ENCODE measurements at regions not wholly inside any gene's neighbourhood (a gene's known extent, or its start where the extent isn't known, plus 50 kb on each side); places are given as distances from the start of the nearest gene placed in this dataset.
"Not testable (repeated sequence)": the region's sequence is repeated elsewhere in the genome, so short reads cannot be mapped to it uniquely, and the experiment has no call there.

DNA sequence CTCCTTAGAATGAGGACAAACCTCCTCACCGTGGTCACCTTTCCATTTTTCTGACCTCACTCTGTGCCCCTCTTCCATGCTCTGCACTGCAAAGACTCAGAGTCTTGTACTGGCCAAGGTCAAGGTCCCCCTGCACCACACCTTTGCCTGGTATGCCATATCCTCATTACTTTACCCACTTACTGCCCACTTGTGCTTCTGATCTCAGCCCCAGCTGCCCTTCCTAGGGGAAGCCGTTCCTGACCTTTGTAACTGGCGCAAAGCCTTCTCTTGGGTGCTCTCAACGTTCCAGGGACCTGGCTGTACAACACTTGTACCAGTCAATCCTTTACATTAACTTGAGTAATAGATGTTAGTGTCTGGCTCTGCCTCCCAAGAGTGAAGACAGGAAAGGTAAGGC is 256.0 kb downstream of the SV2B start:
- Histone ChIP-seq H3K9ac (ENCODE audit: low read depth in 1 of 3, low read length in 3 of 3) (no peak overlapping the region), H3K4me3 (ENCODE audit: low read length in 3 of 3) (no peak overlapping the region), H3K4me1 (ENCODE audit: control insufficient read depth in 3 of 3, insufficient read depth in 3 of 3, low read length in 3 of 3) (no peaks in the 10 kb centered on the region), H3K27me3 (ENCODE audit: control insufficient read depth in 3 of 3, insufficient read depth in 3 of 3, low read length in 3 of 3) (peaks cover 0 to 2% (median 0%) of the 10 kb centered on the region in 3 donors), H3K36me3 (ENCODE audit: control insufficient read depth in 3 of 3, insufficient read depth in 3 of 3, low read length in 3 of 3) (no peaks in the 10 kb centered on the region), H3K9me3 (ENCODE audit: control insufficient read depth in 3 of 3, low read length in 3 of 3) (no peaks in the 10 kb centered on the region), H3K27ac (ENCODE audit: low read depth, low read length) (no peak overlapping the region)

DNA sequence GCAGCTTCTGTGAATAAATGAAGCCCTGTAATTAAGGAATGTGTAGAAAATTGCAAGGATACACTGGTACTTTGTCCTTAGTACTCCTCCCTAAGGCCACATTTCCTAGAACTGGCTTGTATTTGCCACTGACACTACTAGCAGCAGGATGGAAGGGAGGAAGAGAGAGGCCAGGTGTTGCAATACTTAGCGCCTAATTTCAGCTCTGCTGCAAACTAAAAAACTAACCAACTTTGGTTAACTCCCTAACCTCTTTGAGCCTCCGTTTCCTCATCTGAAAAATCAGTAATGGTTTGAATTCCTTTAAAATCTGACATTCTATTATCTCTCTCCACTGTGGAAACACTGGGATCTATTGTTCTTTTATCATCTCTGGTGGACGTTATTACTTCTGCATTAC is 257.0 kb downstream of the SV2B start:
- H3K9me3 ChIP-seq (ENCODE audit: control insufficient read depth in 3 of 3, low read length in 3 of 3) = no peaks in the 10 kb centered on the region
- H3K27me3 ChIP-seq (ENCODE audit: control insufficient read depth in 3 of 3, insufficient read depth in 3 of 3, low read length in 3 of 3) = peaks cover 0 to 2% (median 0%) of the 10 kb centered on the region in 3 donors
- no peak overlapping the region for H3K27ac ChIP-seq (ENCODE audit: low read depth, low read length)
- H3K9ac ChIP-seq (ENCODE audit: low read depth in 1 of 3, low read length in 3 of 3) = no peak overlapping the region
- no peaks in the 10 kb centered on the region for H3K36me3 ChIP-seq (ENCODE audit: control insufficient read depth in 3 of 3, insufficient read depth in 3 of 3, low read length in 3 of 3)
- no peak overlapping the region for H3K4me3 ChIP-seq (ENCODE audit: low read length in 3 of 3)
- no peaks in the 10 kb centered on the region for H3K4me1 ChIP-seq (ENCODE audit: control insufficient read depth in 3 of 3, insufficient read depth in 3 of 3, low read length in 3 of 3)

DNA sequence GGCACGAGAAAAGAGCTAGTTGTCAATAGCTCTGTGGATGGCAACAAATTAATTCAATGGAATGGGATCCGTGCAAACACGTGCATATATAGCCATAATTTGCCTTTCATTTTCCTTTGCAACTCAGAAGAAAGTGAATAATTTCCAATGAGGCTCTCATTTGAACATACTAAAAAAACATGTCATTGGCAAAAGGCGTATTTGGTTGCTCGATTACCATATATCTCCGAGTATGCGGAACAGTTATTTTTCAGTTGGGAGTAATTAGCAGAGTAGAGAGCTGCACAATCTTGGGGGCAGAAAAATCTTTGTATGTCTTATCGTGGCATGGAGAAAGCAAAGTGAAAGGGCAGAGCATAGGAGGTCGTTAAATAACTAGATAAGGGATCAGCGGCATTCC is 257.4 kb downstream of the SV2B start:
- no peaks in the 10 kb centered on the region for H3K4me1 ChIP-seq (ENCODE audit: control insufficient read depth in 3 of 3, insufficient read depth in 3 of 3, low read length in 3 of 3)
- peaks cover 0 to 2% (median 0%) of the 10 kb centered on the region in 3 donors for H3K27me3 ChIP-seq (ENCODE audit: control insufficient read depth in 3 of 3, insufficient read depth in 3 of 3, low read length in 3 of 3)
- H3K36me3 ChIP-seq (ENCODE audit: control insufficient read depth in 3 of 3, insufficient read depth in 3 of 3, low read length in 3 of 3) = no peaks in the 10 kb centered on the region
- no peak overlapping the region for H3K4me3 ChIP-seq (ENCODE audit: low read length in 3 of 3)
- no peaks in the 10 kb centered on the region for H3K9me3 ChIP-seq (ENCODE audit: control insufficient read depth in 3 of 3, low read length in 3 of 3)
- no peak overlapping the region for H3K9ac ChIP-seq (ENCODE audit: low read depth in 1 of 3, low read length in 3 of 3)
- no peak overlapping the region for H3K27ac ChIP-seq (ENCODE audit: low read depth, low read length)

DNA sequence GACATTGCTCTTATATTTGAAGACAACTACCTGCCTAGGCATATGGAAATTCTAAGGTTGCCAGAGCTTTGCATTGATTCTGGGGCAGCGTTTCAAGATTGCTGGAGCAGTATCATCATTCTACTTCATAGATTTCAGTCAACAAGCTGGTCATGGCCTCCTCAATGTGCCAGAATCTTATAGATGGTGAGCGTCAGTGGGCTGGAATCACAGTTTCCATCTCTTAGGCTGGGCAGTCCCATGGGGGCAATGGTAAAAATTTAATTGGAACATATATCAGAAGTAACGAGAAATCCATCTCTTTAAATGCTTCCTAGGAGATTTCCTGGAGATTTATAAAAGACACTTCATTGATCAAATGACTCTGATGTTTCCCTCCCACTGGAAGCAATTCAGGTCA is 258.3 kb downstream of the SV2B start:
- no peaks in the 10 kb centered on the region for H3K9me3 ChIP-seq (ENCODE audit: control insufficient read depth in 3 of 3, low read length in 3 of 3)
- peaks cover 0 to 2% (median 0%) of the 10 kb centered on the region in 3 donors for H3K27me3 ChIP-seq (ENCODE audit: control insufficient read depth in 3 of 3, insufficient read depth in 3 of 3, low read length in 3 of 3)
- no peak overlapping the region for H3K9ac ChIP-seq (ENCODE audit: low read depth in 1 of 3, low read length in 3 of 3)
- no peak overlapping the region for H3K4me3 ChIP-seq (ENCODE audit: low read length in 3 of 3)
- no peaks in the 10 kb centered on the region for H3K36me3 ChIP-seq (ENCODE audit: control insufficient read depth in 3 of 3, insufficient read depth in 3 of 3, low read length in 3 of 3)
- no peak overlapping the region for H3K27ac ChIP-seq (ENCODE audit: low read depth, low read length)
- no peaks in the 10 kb centered on the region for H3K4me1 ChIP-seq (ENCODE audit: control insufficient read depth in 3 of 3, insufficient read depth in 3 of 3, low read length in 3 of 3)

DNA sequence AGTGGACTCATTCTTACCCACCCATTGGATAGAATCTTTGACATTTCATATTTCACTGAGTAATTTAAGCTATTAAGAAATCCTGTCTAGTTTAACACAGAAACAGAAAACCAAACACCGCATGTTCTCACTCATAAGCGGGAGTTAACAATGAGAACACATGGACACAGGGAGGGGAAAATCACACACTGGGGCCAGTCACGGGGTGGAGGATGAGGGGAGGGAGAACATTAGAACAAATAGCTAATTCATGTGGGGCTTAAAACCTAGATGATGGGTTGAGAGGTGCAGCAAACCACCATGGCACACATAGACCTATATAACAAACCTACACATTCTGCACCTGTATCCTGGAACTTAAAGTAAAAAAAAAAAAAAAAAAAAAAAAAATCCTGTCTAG is 261.6 kb downstream of the SV2B start:
- H3K27me3 ChIP-seq (ENCODE audit: control insufficient read depth in 3 of 3, insufficient read depth in 3 of 3, low read length in 3 of 3); H3K4me1 ChIP-seq (ENCODE audit: control insufficient read depth in 3 of 3, insufficient read depth in 3 of 3, low read length in 3 of 3); H3K9ac ChIP-seq (ENCODE audit: low read depth in 1 of 3, low read length in 3 of 3); H3K9me3 ChIP-seq (ENCODE audit: control insufficient read depth in 3 of 3, low read length in 3 of 3); H3K36me3 ChIP-seq (ENCODE audit: control insufficient read depth in 3 of 3, insufficient read depth in 3 of 3, low read length in 3 of 3); H3K27ac ChIP-seq (ENCODE audit: low read depth, low read length); H3K4me3 ChIP-seq (ENCODE audit: low read length in 3 of 3): not testable (repeated sequence)

DNA sequence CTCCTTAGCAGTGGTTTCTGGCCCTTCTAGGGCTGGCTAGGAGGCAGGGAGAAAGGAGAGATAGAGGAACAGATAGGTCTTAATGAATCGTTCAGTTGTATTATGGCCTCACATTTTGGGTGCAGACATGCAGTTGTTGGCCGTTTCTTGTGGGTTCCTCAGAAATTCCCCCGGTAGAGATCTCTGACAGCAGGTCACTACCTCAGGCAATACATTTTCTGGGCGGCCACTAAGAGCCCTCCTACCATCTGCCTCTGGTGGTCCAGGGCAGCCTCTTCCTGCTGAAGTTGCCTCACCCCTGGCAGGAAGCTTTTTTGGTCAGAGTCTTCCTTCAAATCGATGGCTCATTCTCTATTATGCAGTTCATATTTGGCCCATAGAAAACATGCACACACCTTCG is 266.1 kb downstream of the SV2B start:
- no peaks in the 10 kb centered on the region for H3K4me1 ChIP-seq (ENCODE audit: control insufficient read depth in 3 of 3, insufficient read depth in 3 of 3, low read length in 3 of 3)

DNA sequence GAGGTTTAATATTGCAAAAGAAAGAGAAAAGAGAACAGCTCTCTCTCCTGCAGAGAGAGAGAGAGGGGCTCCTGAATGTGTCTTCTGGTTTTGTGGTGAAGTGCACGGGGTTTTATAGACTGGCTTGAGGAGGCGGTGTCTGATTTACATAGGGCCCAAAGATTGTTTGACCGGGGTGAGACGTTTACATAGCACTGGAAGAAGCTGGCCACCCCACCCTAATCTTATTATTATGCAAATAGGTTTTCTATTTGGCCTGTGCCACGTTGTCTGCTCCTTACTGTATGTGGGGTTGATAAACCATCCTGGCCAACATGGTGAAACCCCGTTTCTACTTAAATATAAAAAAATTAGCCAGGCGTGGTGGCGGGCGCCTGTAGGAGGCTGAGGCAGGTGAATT is 268.6 kb downstream of the SV2B start:
- Histone ChIP-seq H3K27me3 (ENCODE audit: control insufficient read depth in 3 of 3, insufficient read depth in 3 of 3, low read length in 3 of 3) (peaks cover 0 to 3% (median 0%) of the 10 kb centered on the region in 3 donors), H3K27ac (ENCODE audit: low read depth, low read length) (no peak overlapping the region), H3K9me3 (ENCODE audit: control insufficient read depth in 3 of 3, low read length in 3 of 3) (peaks cover 0 to 6% (median 0%) of the 10 kb centered on the region in 3 donors), H3K36me3 (ENCODE audit: control insufficient read depth in 3 of 3, insufficient read depth in 3 of 3, low read length in 3 of 3) (no peaks in the 10 kb centered on the region), H3K9ac (ENCODE audit: low read depth in 1 of 3, low read length in 3 of 3) (no peak overlapping the region), H3K4me3 (ENCODE audit: low read length in 3 of 3) (no peak overlapping the region), H3K4me1 (ENCODE audit: control insufficient read depth in 3 of 3, insufficient read depth in 3 of 3, low read length in 3 of 3) (no peaks in the 10 kb centered on the region)

More for the DNA sequence above, 266.1 kb downstream of the SV2B start:
- no peak overlapping the region for H3K4me3 ChIP-seq (ENCODE audit: low read length in 3 of 3)
- no peak overlapping the region for H3K27ac ChIP-seq (ENCODE audit: low read depth, low read length)
- peaks cover 0 to 3% (median 0%) of the 10 kb centered on the region in 3 donors for H3K27me3 ChIP-seq (ENCODE audit: control insufficient read depth in 3 of 3, insufficient read depth in 3 of 3, low read length in 3 of 3)
- no peak overlapping the region for H3K9ac ChIP-seq (ENCODE audit: low read depth in 1 of 3, low read length in 3 of 3)
- H3K9me3 ChIP-seq (ENCODE audit: control insufficient read depth in 3 of 3, low read length in 3 of 3) = no peaks in the 10 kb centered on the region
- H3K36me3 ChIP-seq (ENCODE audit: control insufficient read depth in 3 of 3, insufficient read depth in 3 of 3, low read length in 3 of 3) = no peaks in the 10 kb centered on the region

DNA sequence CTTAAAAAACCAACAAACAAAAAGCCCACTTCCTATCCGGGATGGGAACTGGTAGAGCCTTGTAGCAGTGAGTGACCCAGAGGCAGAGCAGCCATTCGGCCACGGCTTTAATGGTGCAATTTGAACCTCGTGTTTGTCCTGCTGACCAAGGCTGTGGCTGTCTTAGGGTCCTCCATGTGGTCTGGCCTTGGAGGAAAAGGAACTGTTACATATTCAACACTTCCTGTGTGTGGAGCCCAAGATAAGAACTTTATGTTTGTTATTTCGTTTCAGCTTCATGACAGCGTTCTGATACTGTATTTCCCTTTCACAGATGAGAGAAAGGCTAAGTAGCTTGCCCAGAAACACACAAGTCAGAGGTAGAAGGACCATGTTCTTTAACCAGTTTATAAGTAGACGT is 269.8 kb downstream of the SV2B start:
- no peaks in the 10 kb centered on the region for H3K36me3 ChIP-seq (ENCODE audit: control insufficient read depth in 3 of 3, insufficient read depth in 3 of 3, low read length in 3 of 3)
- no peak overlapping the region for H3K9ac ChIP-seq (ENCODE audit: low read depth in 1 of 3, low read length in 3 of 3)
- H3K4me1 ChIP-seq (ENCODE audit: control insufficient read depth in 3 of 3, insufficient read depth in 3 of 3, low read length in 3 of 3) = no peaks in the 10 kb centered on the region
- no peak overlapping the region for H3K27ac ChIP-seq (ENCODE audit: low read depth, low read length)
- peaks cover 0 to 6% (median 0%) of the 10 kb centered on the region in 3 donors for H3K9me3 ChIP-seq (ENCODE audit: control insufficient read depth in 3 of 3, low read length in 3 of 3)
- H3K27me3 ChIP-seq (ENCODE audit: control insufficient read depth in 3 of 3, insufficient read depth in 3 of 3, low read length in 3 of 3) = peaks cover 0 to 3% (median 0%) of the 10 kb centered on the region in 3 donors
- no peak overlapping the region for H3K4me3 ChIP-seq (ENCODE audit: low read length in 3 of 3)

DNA sequence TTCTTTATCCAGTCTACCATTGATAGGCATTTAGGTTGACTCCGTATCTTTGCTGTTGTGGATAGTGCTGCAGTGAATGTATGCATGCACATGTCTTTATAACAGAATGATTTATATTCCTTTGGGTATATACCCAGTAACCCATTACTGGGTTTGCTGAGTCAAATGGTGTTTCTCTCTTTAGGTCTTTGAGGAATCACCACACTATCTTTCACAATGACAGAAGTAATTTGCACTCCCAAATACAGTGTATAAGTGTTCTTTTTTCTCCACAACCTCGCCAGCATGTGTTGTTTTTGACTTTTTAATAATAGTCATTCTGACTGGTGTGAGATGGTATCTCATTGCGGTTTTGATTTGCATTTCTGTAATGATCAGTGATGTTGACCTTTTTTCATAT is 271.3 kb downstream of the SV2B start:
- not testable (repeated sequence) for H3K4me1 ChIP-seq (ENCODE audit: control insufficient read depth in 3 of 3, insufficient read depth in 3 of 3, low read length in 3 of 3)

DNA sequence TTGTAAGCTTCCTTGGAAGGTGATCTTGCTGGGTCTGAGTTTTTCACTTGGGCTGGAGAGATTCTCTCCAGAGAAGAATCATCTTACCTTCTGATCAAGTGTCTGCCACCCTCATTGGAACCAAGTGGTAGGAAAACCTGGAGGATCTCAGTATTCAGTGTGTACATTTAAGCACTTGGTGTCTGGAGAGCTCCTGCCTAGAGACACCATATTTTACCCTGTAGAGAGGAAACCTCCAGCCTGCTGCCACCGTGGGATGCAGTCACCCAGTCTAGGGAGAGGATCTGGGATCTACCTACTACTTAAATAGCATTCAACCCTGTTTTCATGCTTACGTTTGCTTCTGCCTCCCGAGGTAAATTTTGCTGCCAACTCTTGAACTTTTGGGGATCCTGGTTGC is 274.3 kb downstream of the SV2B start:
- H3K36me3 ChIP-seq (ENCODE audit: control insufficient read depth in 3 of 3, insufficient read depth in 3 of 3, low read length in 3 of 3) = no peaks in the 10 kb centered on the region
- peaks cover 0 to 6% (median 0%) of the 10 kb centered on the region in 3 donors for H3K9me3 ChIP-seq (ENCODE audit: control insufficient read depth in 3 of 3, low read length in 3 of 3)
- H3K27me3 ChIP-seq (ENCODE audit: control insufficient read depth in 3 of 3, insufficient read depth in 3 of 3, low read length in 3 of 3) = peaks cover 0 to 2% (median 0%) of the 10 kb centered on the region in 3 donors
- no peak overlapping the region for H3K27ac ChIP-seq (ENCODE audit: low read depth, low read length)
- no peak overlapping the region for H3K9ac ChIP-seq (ENCODE audit: low read depth in 1 of 3, low read length in 3 of 3)
- H3K4me1 ChIP-seq (ENCODE audit: control insufficient read depth in 3 of 3, insufficient read depth in 3 of 3, low read length in 3 of 3) = no peaks in the 10 kb centered on the region
- H3K4me3 ChIP-seq (ENCODE audit: low read length in 3 of 3) = no peak overlapping the region

More for the DNA sequence above, 271.3 kb downstream of the SV2B start:
- not testable (repeated sequence) for H3K4me3 ChIP-seq (ENCODE audit: low read length in 3 of 3); H3K9me3 ChIP-seq (ENCODE audit: control insufficient read depth in 3 of 3, low read length in 3 of 3); H3K27ac ChIP-seq (ENCODE audit: low read depth, low read length); H3K36me3 ChIP-seq (ENCODE audit: control insufficient read depth in 3 of 3, insufficient read depth in 3 of 3, low read length in 3 of 3); H3K27me3 ChIP-seq (ENCODE audit: control insufficient read depth in 3 of 3, insufficient read depth in 3 of 3, low read length in 3 of 3); H3K9ac ChIP-seq (ENCODE audit: low read depth in 1 of 3, low read length in 3 of 3)

DNA sequence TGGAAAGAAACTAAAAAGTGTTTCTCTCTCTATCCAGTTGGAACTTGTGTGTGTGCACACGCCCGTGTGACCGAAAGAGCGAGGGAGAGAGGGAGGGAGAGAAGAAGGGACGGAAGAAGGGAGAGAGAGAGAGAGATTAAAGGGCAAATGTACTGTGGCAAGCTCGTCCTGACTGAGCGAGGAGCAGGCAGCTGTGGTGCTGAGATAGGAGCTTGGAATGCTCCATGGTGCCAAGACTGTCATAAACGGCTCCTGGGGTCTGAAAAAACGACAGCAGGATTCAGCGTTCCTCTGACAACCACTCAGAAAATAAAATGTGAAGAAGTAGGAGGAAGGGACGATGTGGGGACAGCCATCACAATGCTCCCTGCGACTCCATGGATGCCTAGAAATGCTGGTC is 276.0 kb downstream of the SV2B start:
- peaks cover 0 to 2% (median 0%) of the 10 kb centered on the region in 3 donors for H3K27me3 ChIP-seq (ENCODE audit: control insufficient read depth in 3 of 3, insufficient read depth in 3 of 3, low read length in 3 of 3)
- no peak overlapping the region for H3K9ac ChIP-seq (ENCODE audit: low read depth in 1 of 3, low read length in 3 of 3)
- H3K36me3 ChIP-seq (ENCODE audit: control insufficient read depth in 3 of 3, insufficient read depth in 3 of 3, low read length in 3 of 3) = no peaks in the 10 kb centered on the region
- peaks cover 0 to 6% (median 0%) of the 10 kb centered on the region in 3 donors for H3K9me3 ChIP-seq (ENCODE audit: control insufficient read depth in 3 of 3, low read length in 3 of 3)
- H3K27ac ChIP-seq (ENCODE audit: low read depth, low read length) = no peak overlapping the region
- H3K4me3 ChIP-seq (ENCODE audit: low read length in 3 of 3) = no peak overlapping the region
- no peaks in the 10 kb centered on the region for H3K4me1 ChIP-seq (ENCODE audit: control insufficient read depth in 3 of 3, insufficient read depth in 3 of 3, low read length in 3 of 3)

Measured in skeletal muscle tissue (tissue), 3 donors.